Astrocyte (in vitro differentiated cells and primary cell): ENCODE measurements at regions not wholly inside any gene's neighbourhood (a gene's known extent, or its start where the extent isn't known, plus 50 kb on each side); places are given as distances from the start of the nearest gene placed in this dataset.

Source experiments
- CTCF ChIP-seq: IDR thresholded peaks from 2 replicates; pipeline ENCODE4 v1.5.1; 2011; ENCODE audit warnings: low read depth, mild to moderate bottlenecking, inconsistent platforms, low read length, moderate library complexity; ENCODE audit not compliant: insufficient read depth
- EZH2 ChIP-seq: IDR thresholded peaks from 2 replicates; pipeline ENCODE4 v1.6.1; 2012; ENCODE audit warnings: mild to moderate bottlenecking, low read length, inconsistent platforms; ENCODE audit not compliant: insufficient read depth

- TF ChIP-seq CTCF (no peak), EZH2 (no peak)
These were observed 53.2 kb upstream of the SHANK2 start for GRCh38 chr11:71305451-71306125.
